HG03558 (cell line): ENCODE measurements at regions not wholly inside any gene's neighbourhood (a gene's known extent, or its start where the extent isn't known, plus 50 kb on each side); places are given as distances from the start of the nearest gene placed in this dataset.
"Not testable (repeated sequence)": the region's sequence is repeated elsewhere in the genome, so short reads cannot be mapped to it uniquely, and the experiment has no call there.

Experiments used
- ATAC-seq: cut with Tn5 transposase; IDR thresholded peaks from one replicate; pipeline ENCODE4 v1.9.1; 2021; ENCODE audit warnings: moderate number of reproducible peaks; ENCODE audit not compliant: unreplicated experiment; ENCODE audit errors: extremely low read depth

DNA sequence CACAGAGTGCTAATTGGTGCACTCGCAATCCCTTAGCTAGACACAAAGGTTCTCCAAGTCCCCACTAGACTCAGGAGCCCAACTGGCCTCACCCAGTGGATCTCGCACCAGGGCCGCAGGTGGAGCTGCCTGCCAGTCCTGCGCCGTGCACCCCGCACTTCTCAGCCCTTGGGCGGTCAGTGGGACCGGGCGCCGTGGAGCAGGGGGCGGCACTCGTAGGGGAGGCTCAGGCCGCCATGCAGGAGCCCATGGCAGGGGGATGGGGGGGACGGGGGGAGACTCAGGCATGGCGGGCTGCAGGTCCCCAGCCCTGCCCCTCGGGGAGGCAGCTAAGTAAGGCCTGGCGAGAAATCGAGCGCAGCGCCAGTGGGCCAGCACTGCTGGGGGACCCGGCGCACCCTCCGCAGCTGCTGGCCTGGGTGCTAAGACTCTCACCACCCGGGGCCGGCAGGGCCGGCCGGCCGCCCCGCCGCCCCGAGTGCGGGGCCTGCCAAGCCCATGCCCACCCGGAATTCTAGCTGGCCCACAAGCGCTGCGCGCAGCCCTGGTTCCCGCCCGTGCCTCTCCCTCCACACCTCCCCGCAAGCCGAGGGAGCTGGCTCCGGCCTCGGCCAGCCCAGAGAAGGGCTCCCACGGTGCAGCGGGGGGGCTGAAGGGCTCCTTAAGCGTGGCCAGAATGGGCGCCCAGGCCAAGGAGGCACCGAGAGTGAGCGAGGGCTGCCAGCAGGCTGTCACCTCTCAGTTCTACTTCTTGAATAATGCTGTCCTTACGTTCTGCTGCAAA, 258.2 kb downstream of the GALC start:
- not testable (repeated sequence) for ATAC-seq

DNA sequence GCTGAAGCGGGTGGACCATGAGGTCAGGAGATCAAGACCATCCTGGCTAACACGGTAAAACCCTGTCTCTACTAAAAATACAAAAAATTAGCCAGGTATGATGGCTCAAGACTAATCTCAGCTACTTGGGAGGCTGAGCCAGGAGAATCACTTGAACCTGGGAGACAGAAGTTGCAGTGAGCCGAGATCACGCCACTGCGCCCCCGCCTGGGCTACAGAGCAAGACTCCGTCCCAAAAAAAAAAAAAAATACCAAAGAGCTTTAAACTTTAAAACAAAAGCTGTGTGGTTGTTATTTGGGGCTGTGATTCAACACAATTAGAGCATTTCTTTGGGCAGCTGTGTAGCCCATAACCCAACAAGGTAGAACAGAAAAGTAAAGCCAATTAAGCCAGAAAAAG, 259.9 kb downstream of the GALC start:
- ATAC-seq: not testable (repeated sequence)

DNA sequence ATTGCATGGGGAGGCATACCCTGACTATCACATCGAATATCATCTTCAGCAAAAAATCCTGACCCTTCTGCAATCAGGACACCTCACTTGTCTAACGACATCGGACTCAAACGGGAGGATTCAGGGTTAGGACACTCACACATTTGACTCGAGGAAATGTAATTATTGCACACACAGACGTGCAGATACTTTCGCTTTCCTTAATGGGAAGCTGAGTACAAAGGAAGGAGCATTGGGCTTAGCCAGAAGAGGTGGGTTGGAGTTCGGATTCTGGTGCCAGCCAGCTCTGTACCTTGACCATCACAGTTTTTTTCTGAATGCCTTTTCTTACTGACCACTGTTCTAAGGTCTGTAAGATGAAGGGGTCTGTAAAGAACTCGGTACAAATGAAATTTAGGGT, 260.4 kb downstream of the GALC start:
- no peak for ATAC-seq

DNA sequence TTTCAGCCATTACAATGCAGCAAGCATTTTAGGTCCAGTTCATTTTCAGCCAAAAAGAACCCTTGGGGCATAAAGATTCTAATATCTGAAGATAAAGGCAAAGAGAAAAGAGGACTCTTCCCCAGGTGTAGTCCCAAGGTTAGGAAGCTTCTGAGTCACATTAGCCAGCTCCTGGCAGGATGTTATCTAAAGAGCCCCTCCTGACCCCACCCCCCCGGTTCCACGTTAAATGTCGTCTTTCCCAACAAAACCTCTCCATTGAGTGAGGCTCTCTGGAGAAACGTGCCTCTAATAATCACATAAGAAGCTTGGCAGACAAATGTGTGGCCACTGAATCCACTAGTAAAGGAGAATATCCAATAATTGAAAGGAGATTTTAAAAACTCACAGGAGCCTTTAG, 267.7 kb downstream of the GALC start:
- no peak for ATAC-seq

DNA sequence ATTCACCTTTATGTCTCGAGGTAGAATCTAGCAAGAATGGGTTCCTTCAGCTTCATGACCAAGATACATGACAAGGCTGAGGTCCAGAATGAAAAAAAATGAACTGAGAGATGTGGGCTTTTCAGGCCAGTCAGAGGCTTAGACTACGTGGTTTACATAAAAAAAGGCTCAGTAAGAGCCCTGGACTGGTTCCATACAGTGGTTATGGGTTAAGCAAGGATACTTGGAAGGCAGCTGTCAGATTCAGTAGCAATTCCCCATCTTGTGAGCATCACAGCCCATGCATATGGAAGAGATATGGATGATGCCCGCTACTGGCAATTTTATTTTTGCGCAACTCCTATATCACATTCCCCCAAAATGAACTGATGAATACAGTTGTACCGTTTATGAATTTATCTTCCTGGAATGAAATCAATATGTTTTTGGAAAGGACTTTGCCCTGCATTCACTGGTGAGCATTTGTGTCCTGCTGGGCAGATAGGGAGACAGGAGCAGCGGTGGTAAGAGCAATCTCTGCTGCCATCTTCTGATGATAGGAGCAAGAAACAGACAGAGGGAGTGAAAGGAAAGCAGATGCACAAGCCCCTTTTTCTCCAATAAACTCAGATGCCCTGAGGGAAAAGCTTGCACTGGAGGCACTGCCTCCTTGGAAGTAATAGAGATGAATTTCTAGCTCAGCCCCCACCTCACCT, 280.4 kb downstream of the GALC start:
- no peak for ATAC-seq

DNA sequence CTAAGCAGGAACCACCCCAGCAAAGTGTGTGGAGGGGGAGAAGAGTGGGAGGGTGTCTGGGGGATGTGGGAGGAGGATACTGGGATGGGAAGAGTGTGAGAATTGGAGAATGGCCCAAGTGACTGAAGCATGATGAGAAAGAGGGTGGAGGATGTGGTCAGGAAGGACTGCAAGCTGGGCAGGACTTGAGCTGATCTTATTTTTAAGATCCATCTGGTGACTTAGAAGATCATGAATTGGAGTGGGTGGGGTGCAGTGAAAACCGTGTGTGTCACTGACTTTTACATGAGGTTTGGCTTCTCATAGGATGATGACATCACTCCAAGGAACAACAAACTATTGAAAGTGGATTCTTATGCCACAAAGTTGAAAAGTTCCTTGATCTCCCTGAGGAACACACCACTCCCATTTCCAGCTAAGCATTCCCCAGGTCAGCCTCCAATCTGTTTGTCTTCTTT, 287.5 kb downstream of the GALC start:
- no peak for ATAC-seq

DNA sequence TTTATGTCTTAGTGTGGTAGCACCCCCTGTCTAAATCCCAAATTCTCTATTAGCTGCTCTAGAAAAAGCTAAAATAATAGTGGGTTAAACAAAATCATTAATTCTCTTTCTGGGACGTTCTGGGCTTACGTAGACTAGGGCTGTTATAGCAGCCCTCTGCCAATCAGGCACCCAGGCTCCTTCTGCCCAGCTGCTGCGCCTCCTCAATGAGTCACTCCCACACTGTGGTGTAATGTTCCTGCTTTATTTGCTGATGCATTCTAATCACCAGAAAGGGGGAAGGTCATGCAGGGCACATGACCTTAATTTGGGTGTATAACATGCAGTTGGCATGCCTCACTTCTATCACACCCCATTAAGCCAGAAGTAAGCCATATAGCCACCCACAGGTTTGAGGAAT, 294.5 kb downstream of the GALC start:
- no peak for ATAC-seq

DNA sequence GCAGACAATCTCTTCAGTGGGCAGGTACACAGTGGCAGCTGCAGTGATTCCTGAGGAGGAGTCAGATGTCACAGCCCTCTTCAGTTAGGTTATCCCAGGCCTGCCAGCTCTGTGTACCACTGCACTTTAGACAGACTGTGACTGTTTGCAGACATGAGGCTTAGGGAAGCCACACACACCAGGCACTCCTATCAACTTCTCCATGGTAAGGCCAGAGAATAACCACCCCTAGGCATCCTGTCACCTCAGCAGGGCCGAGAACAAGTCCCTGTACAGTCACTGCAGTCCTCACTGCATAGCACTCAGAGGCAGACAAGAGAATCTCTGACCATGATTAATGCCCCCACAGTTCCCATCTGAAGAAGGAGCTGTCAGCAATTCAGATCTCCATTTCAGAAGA, 296.5 kb downstream of the GALC start:
- no peak for ATAC-seq

DNA sequence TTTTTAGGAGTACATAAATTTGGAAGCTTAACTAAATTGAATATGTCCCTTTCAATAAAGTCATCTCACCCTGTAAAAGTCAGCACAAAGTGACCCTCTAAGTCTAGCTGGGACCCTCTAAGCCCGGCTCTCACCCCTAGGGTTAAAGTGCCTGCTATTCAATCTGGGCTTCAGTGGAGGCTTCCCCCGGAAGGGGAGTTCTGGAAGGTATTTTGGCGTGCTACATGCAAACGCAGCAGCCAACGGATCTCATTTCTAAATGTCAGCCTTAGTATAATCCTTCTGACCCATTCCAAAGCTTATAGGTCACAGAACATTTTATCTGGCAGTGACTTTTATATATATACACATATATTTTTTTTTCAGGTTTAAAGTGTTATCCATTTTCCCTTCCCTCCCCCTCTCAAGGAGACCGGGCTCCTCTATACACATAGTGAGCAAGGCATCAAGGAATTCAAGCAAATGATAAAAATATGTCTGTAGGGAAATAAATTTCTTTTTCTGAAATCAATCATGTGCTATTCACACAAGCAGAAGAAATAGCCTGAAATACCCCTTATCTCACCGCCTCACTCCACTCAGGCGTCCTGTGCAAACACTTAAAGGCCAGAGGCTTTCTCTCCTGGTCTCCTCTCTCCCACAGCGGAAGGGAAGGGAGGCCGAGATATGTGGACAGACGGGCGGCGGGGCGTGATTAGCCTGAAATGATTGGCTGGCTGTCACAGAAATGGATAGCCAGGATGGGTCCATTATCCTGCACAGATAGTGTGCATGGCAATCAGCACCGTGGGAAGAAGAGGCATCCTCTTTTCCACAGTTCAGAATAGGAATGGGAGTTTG, 301.7 kb downstream of the GALC start:
- ATAC-seq: no peak

DNA sequence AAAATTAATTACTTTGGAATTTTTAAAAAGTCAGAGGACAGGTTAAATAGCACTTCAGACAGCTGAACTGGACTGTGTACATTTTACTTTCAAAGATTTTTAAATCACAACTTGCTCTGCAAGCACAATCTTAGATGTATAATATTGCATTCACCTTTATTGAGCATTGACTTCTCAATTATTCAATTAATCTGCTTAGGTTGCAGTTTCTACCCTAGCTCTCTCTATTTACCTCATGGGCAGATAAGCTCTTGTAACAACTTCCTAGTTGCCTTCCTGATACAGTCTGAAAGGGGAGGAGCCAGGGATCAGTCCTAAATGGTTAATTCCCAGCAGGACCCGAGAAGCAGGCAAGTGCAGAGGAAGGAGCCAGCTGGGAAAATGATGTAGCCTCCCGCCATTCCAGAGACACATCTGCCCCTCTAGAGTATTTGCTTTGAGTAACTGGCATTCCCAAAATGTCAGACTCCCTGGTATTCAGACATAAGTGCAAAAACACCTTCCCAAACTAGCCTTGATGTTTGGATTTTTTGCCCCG, 302.8 kb downstream of the GALC start:
- ATAC-seq: no peak

DNA sequence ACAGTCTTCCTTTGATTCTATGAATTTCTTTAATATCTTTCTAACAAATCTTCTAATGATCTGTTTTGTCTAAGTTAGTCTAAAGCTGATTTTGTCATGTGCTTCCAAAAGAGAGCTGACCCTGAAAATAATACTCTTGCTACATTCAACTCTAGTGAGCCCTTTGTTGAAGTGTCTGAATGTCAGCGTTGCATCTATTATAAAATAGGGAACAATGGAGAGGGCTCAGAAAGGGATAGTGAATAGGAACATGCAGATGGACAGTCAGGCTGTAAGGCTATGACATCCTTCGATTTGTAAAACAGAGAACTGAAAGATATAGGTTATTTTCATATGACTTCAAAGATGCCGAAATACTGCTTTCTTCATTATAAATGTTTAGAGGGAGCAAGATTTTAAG, 304.5 kb downstream of the GALC start:
- no peak for ATAC-seq

DNA sequence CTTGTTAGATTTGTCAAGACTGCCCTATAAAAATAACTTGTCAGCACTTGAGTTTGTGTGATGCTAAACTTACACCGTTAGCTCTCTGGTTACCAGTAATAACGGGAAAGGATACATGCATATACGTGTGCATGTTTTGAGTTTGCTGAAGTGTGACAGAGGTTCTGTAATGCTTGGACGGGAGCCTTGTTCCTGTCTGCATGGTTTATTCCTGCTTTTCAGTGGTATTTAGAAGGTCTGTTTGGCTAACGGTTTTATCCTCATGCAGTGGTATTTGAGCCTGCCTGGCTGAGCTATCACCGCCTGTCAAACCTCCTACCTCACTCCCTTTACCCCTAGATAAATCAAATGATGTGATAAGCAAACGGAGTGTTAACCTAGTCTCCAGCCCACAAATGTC, 305.6 kb downstream of the GALC start:
- ATAC-seq: no peak

DNA sequence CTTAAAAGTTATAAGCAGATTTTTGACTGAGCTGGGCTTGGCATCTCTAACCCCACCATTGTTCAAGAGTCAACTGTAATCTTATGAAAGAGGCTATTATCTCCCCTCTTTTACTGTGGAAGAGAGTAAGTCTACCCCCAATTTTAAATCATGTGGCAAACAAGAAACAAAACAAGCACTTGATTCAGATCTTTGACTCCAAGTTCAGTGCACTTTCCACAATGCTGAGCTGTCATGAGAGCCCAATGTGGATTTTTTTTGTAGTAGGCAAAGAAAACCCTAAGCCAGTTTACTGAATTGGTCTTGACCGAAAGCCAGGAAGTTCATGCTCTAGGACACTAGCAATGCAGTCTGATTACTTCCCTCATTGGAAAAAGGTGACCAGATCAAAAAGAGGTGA, 306.2 kb downstream of the GALC start:
- no peak for ATAC-seq

DNA sequence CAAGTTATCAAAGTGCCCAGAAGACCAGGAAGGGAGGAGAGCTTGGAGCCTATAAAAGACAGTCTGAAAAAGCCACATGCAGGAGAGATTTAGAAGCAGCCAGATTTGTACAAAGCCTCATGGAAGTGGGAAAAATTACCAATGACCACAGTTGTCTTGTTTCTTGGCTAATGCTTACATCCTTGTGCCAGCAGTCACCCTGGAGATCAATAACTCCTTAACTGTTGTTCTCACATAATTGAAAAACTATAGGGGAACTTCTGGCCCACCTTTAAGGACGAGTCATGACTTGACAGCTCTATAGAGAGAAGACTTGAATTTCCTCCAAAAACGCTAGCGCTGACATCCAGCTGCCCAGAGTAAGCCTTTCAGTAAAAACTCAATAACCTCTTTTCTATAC, 313.1 kb downstream of the GALC start:
- ATAC-seq: no peak

DNA sequence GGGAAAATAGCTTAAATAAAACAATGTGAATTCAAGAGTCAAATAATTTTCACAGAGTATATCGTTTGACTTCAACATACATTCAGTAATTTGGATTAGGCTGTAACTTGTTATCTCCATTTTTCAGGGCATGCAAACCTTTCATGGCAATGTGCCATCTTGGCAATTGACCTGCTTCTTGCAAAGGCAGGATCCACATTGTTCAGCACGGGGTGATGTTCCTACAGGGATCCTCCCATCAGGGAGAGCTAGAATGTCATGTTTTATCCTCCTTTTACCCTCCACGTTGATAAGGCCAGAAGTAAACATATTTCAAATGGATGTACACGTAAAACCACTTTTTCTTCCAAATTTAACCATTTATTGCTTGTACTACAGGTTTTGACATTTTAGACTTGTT, 314.4 kb downstream of the GALC start:
- ATAC-seq: no peak

DNA sequence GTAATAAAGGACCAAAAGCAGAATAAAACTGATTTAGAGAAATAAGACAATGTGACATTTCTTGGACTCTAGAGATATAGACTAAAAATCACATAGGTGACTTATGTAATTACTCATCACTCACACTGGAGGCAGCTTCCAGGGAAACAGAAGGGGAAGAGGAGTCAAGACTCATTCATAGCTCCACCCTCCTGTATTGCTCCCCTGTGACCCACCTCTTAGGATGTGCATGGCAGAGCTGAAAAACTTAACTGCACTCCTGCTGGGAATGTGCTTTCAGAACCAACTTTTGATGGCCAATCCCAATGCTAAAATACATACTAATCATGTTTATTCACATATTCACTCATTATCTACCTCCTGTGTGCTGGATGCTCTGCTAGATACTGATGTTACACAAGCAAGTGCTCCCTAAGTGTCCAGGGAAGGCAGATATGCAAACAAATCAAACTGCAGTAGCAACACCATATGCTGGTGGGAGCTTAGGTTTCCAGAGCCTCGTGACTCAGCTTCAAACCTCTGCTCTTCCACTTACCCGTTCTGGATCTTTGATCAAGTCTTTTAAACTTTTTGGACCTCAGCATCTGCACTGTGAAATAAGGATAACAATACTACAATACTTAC, 316.1 kb downstream of the GALC start:
- ATAC-seq: no peak

DNA sequence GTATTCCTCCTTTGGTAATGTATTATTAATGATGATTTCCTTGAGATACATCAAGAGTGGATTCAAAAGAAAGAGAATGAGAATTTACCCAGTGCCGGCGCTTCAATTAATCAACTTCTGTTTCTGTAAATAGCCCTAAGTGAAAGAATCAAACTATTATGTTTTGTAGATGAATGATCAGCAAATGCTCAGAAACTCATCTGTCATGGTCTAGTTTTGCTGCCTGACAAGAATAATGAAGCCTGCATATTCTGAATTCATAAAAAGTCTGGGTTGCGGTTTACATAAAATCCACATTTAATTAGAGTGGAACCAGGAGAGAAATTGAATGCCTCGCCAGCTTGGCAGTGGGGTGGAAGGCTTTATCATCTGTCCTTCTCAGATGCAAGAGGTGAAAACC, 325.3 kb downstream of the GALC start:
- no peak for ATAC-seq

DNA sequence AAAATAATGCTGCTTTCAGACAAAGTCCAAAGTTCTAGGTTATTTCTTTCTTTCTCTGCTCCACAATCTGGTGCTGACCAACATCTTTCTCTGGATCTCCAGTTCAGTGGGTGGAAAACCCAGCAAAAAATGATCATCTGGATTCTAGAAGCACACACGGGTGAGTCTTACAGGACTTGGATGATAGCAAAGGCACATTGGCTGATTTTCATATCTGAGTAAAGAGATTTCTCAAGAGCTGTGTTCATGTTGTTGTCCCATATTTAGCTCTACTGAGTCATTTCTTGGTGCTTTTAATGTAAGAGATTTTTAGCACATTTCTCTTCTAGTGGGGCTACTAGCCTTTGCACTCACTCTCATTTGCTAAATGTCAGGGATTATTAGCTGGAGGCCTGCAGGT, 336.7 kb downstream of the GALC start:
- ATAC-seq: no peak

DNA sequence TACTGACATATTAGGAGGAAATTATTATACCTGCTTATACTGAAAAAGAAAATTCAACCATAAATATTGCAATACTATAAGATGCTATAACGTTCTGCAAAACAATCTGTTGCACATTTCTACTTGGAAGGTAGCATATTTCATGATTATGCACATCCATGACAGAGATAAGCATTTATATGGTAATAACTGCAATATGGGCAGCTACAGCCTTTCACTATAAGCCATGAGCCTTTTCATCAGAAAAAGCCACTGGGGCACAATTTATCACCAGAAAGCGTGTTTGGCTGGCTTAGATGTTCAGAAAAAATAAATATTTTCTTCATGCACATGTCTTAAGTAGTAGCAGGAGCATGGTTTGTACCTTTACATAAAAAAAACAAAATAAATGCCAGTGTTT, 340.7 kb downstream of the GALC start:
- ATAC-seq: no peak

DNA sequence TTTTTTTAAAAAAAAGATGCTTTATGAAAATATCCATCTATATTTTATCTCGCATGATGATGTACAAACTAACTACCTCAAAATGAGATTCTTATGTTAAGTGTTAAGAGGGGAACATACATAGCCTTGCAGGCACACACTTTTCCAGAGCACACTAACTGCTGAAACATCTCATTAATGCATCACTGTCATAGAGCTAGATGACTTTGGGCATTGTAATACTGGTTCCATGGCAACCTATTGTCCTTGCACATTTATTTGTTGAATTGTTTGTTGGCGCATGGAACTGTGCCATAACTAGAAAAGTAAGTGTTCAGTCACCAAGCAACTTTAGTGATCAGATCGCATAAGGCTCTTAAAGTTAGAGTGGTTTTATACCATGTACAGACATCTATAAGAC, 348.3 kb downstream of the GALC start:
- ATAC-seq: no peak
